Sigmoid colon (tissue), 4 donors: ENCODE measurements at regions not wholly inside any gene's neighbourhood (a gene's known extent, or its start where the extent isn't known, plus 50 kb on each side); places are given as distances from the start of the nearest gene placed in this dataset.

ENCODE experiments used
- EP300 ChIP-seq, 4 donors: sonication (generic); formaldehyde crosslinking; IDR thresholded peaks; one replicate each; pipeline ENCODE4 v1.6.1; 2017; ENCODE audit warnings: antibody characterized with exemption in 4 of 4
- POLR2A ChIP-seq, 2 donors: fragments of 450-650 bp; IDR thresholded peaks; one replicate each; pipeline ENCODE4 v1.6.1; 2016; ENCODE audit warnings: antibody characterized with exemption in 2 of 2, mild to moderate bottlenecking in 2 of 2, moderate library complexity in 2 of 2
- TF ChIP-seq, protein P1 (sequence below), 4 experiments: fragments of 450-650 bp in 3 of 4; fragments of 200-600 bp in 1 of 4; IDR thresholded peaks; one replicate each; pipeline ENCODE4 v1.5.1; 2016 to 2019; ENCODE audit warnings: antibody characterized with exemption in 4 of 4, mild to moderate bottlenecking in 3 of 4, moderate library complexity in 2 of 4

DNA sequence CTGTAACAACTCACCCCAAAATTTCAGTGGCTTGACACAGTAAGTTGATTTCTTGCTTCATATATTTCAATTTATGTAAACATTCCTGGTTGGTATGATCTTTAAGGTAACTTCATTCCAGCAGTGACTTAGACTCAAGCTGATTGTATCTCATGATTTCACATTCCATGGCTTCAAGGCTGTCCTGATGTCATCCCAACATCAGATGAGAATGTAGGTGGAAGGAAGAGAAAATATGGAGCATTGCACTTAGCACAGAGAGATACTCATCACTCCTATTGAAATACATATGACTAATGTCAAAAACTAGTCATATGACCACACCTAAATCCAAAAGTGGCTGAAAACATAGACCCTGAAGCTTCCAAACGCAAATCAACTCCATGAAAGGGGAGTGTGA, 793.8 kb downstream of the TBL1XR1 start:
- no peak for TF ChIP-seq POLR2A (IDR thresholded peaks at IDR 0.05)
- TF ChIP-seq, protein P1, sequence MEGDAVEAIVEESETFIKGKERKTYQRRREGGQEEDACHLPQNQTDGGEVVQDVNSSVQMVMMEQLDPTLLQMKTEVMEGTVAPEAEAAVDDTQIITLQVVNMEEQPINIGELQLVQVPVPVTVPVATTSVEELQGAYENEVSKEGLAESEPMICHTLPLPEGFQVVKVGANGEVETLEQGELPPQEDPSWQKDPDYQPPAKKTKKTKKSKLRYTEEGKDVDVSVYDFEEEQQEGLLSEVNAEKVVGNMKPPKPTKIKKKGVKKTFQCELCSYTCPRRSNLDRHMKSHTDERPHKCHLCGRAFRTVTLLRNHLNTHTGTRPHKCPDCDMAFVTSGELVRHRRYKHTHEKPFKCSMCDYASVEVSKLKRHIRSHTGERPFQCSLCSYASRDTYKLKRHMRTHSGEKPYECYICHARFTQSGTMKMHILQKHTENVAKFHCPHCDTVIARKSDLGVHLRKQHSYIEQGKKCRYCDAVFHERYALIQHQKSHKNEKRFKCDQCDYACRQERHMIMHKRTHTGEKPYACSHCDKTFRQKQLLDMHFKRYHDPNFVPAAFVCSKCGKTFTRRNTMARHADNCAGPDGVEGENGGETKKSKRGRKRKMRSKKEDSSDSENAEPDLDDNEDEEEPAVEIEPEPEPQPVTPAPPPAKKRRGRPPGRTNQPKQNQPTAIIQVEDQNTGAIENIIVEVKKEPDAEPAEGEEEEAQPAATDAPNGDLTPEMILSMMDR (IDR thresholded peaks at IDR 0.05): no peak
- no peak for TF ChIP-seq EP300 (IDR thresholded peaks at IDR 0.05)
